Mesothelial cell of epicardium (in vitro differentiated cells): ENCODE measurements at regions not wholly inside any gene's neighbourhood (a gene's known extent, or its start where the extent isn't known, plus 50 kb on each side); places are given as distances from the start of the nearest gene placed in this dataset.

ENCODE experiments used
- DNase-seq, 2 experiments: peaks; one replicate each; pipeline ENCODE4 v3.0.0; 2021; ENCODE audit warnings: low spot score in 2 of 2; ENCODE audit not compliant: unreplicated experiment in 2 of 2
- H3K27ac Mint-ChIP-seq: 2 replicates; pipeline ENCODE4 v1.8.0; 2021; ENCODE audit warnings: mixed read lengths
- H3K27me3 Mint-ChIP-seq: 2 replicates; pipeline ENCODE4 v1.8.0; 2021; ENCODE audit warnings: low read depth, mixed read lengths
- H3K36me3 Mint-ChIP-seq: 2 replicates; pipeline ENCODE4 v1.8.0; 2021; ENCODE audit warnings: mixed read lengths
- H3K4me1 Mint-ChIP-seq: 2 replicates; pipeline ENCODE4 v1.8.0; 2021; ENCODE audit warnings: mixed read lengths
- H3K4me3 Mint-ChIP-seq: 2 replicates; pipeline ENCODE4 v1.8.0; 2021; ENCODE audit warnings: mild to moderate bottlenecking, moderate library complexity, mixed read lengths
- H3K9me3 Mint-ChIP-seq: 2 replicates; pipeline ENCODE4 v1.8.0; 2021; ENCODE audit warnings: mixed read lengths
- CTCF ChIP-seq: fragments of 200-600 bp; sonication (generic); IDR thresholded peaks from one replicate; pipeline ENCODE4 v1.5.0; 2021; ENCODE audit warnings: antibody characterized with exemption; ENCODE audit not compliant: unreplicated experiment

GRCh38 chr2:51628917-51629316, 597.0 kb upstream of the NRXN1 start:
- H3K4me1 Mint-ChIP-seq, result no peaks in the 10 kb centered on the region
- H3K4me3 Mint-ChIP-seq, result no peak overlapping the region
- H3K27me3 Mint-ChIP-seq, result no peaks in the 10 kb centered on the region
- H3K9me3 Mint-ChIP-seq, result peaks cover 4% of the 10 kb centered on the region
- TF ChIP-seq CTCF, result no peak
- no peaks in the 10 kb centered on the region for H3K36me3 Mint-ChIP-seq
- no peak for DNase-seq
- H3K27ac Mint-ChIP-seq, result no peak overlapping the region

- DNase-seq, result no peak
- Mint-ChIP-seq H3K27me3 (no peaks in the 10 kb centered on the region), H3K4me3 (no peak overlapping the region), H3K4me1 (no peaks in the 10 kb centered on the region), H3K27ac (no peak overlapping the region), H3K9me3 (peaks cover 14% of the 10 kb centered on the region), H3K36me3 (no peaks in the 10 kb centered on the region)
- TF ChIP-seq CTCF, result no peak
Observed at GRCh38 chr2:51624995-51625394, 593.1 kb upstream of the NRXN1 start.

- Mint-ChIP-seq H3K27me3 (no peaks in the 10 kb centered on the region), H3K36me3 (peaks cover 3% of the 10 kb centered on the region), H3K27ac (no peak overlapping the region), H3K4me1 (peaks cover 2% of the 10 kb centered on the region), H3K4me3 (no peak overlapping the region), H3K9me3 (peaks cover 34% of the 10 kb centered on the region)
- no peak for TF ChIP-seq CTCF
- no peak for DNase-seq
Observed at GRCh38 chr2:51620796-51621195, 588.9 kb upstream of the NRXN1 start.

- H3K27ac Mint-ChIP-seq, result no peak overlapping the region
- no peaks in the 10 kb centered on the region for H3K27me3 Mint-ChIP-seq
- H3K4me1 Mint-ChIP-seq, result peaks cover 2% of the 10 kb centered on the region
- peaks cover 4% of the 10 kb centered on the region for H3K36me3 Mint-ChIP-seq
- H3K4me3 Mint-ChIP-seq, result no peak overlapping the region
- DNase-seq, result no peak
- peaks cover 42% of the 10 kb centered on the region for H3K9me3 Mint-ChIP-seq
- TF ChIP-seq CTCF, result no peak
Observed at GRCh38 chr2:51619961-51620360, 588.0 kb upstream of the NRXN1 start.

GRCh38 chr2:51612387-51612786, 580.5 kb upstream of the NRXN1 start:
- Mint-ChIP-seq H3K27ac (no peak overlapping the region), H3K27me3 (no peaks in the 10 kb centered on the region), H3K36me3 (peaks cover 16% of the 10 kb centered on the region), H3K4me3 (no peak overlapping the region), H3K4me1 (no peaks in the 10 kb centered on the region), H3K9me3 (peaks cover 69% of the 10 kb centered on the region)
- no peak for TF ChIP-seq CTCF
- DNase-seq, result no peak

- DNase-seq, result no peak
- Mint-ChIP-seq H3K4me1 (no peaks in the 10 kb centered on the region), H3K36me3 (no peaks in the 10 kb centered on the region), H3K27ac (no peak overlapping the region), H3K4me3 (no peak overlapping the region), H3K27me3 (peaks cover 2% of the 10 kb centered on the region), H3K9me3 (peaks cover 23% of the 10 kb centered on the region)
- TF ChIP-seq CTCF, result no peak
Observed at GRCh38 chr2:51601706-51602105, 569.8 kb upstream of the NRXN1 start.
